GM12892 (cell line): ENCODE measurements at regions not wholly inside any gene's neighbourhood (a gene's known extent, or its start where the extent isn't known, plus 50 kb on each side); places are given as distances from the start of the nearest gene placed in this dataset.

Experiments
- POLR2A ChIP-seq: IDR thresholded peaks from 2 replicates; pipeline ENCODE4 v1.6.1; 2011; ENCODE audit warnings: low read depth, low read length, control low read depth
- POLR2AphosphoS5 ChIP-seq: IDR thresholded peaks from 2 replicates; pipeline ENCODE4 v1.6.1; 2011; ENCODE audit warnings: low read depth, low read length, control low read depth
- TAF1 ChIP-seq: IDR thresholded peaks from 2 replicates; pipeline ENCODE4 v1.6.1; 2011; ENCODE audit warnings: low read depth, mild to moderate bottlenecking, control low read depth, low read length, borderline replicate concordance

GRCh38 chr7:1364068-1364905 is 95.0 kb downstream of the MICALL2 start:
- TF ChIP-seq TAF1 (no peak), POLR2A (no peak), POLR2AphosphoS5 (no peak)
